ENCODE measurements at regions not wholly inside any gene's neighbourhood (a gene's known extent, or its start where the extent isn't known, plus 50 kb on each side); places are given as distances from the start of the nearest gene placed in this dataset.

DNA sequence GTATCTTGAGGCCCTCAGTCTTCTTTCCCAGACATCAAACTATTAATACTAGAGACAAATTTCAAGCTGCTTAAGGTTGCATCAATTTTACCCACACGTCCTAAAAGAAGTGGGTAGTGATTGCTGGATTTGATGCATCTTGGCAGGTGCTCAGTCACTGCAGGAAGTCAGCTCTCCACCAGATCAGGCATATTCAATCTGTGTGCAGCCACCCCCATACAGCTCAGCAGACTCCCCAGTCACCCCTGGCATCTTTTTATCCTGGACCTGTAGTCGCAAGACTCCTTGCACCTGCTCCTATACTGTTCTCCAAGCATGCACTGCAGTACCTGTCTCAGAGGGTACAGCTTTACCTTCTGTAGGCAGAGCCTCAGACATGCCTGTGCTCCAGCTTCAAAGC lies 343.1 kb upstream of the ISX start:
- Histone ChIP-seq H3K4me1 (ENCODE audit: control insufficient read depth in 2 of 2, insufficient read depth in 2 of 2, low read length in 2 of 2) (no peaks in the 10 kb centered on the region), H3K27ac (ENCODE audit: low read depth in 2 of 2, low read length in 2 of 2) (no peak overlapping the region), H3K9me3 (ENCODE audit: control insufficient read depth in 2 of 2, low read length in 2 of 2) (no peaks in the 10 kb centered on the region), H3K36me3 (ENCODE audit: control insufficient read depth in 2 of 2, insufficient read depth in 2 of 2, low read length in 2 of 2) (no peaks in the 10 kb centered on the region), H3K27me3 (ENCODE audit: control insufficient read depth in 2 of 2, insufficient read depth in 2 of 2, low read length in 2 of 2) (no peaks in the 10 kb centered on the region), H3K9ac (ENCODE audit: low read depth in 1 of 2, low read length in 2 of 2) (no peak overlapping the region), H3K4me3 (ENCODE audit: low read length in 2 of 2) (no peak overlapping the region)

DNA sequence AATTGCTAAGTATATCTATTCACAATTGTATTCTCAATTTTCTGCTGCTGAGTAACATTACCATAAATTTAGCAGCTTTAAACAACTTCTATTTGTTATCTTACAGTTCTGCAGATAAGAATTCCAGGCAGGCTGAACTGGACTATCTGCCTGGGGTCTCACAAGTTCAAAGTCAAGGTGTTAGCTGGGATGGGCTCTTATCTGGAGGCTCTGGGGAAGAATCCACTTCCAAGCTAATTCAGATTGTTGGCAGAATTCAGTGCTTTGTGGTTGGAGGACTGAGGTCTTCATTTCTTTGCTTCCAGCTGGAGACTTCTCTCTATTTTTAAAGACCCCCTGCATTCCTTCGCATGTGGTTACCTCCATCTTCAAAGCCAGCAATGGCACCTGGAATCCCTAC lies 329.9 kb upstream of the ISX start:
- Histone ChIP-seq H3K4me1 (ENCODE audit: control insufficient read depth in 2 of 2, insufficient read depth in 2 of 2, low read length in 2 of 2) (no peaks in the 10 kb centered on the region), H3K4me3 (ENCODE audit: low read length in 2 of 2) (no peak overlapping the region), H3K36me3 (ENCODE audit: control insufficient read depth in 2 of 2, insufficient read depth in 2 of 2, low read length in 2 of 2) (no peaks in the 10 kb centered on the region), H3K9ac (ENCODE audit: low read depth in 1 of 2, low read length in 2 of 2) (no peak overlapping the region), H3K27me3 (ENCODE audit: control insufficient read depth in 2 of 2, insufficient read depth in 2 of 2, low read length in 2 of 2) (no peaks in the 10 kb centered on the region), H3K9me3 (ENCODE audit: control insufficient read depth in 2 of 2, low read length in 2 of 2) (no peaks in the 10 kb centered on the region), H3K27ac (ENCODE audit: low read depth in 2 of 2, low read length in 2 of 2) (no peak overlapping the region)

DNA sequence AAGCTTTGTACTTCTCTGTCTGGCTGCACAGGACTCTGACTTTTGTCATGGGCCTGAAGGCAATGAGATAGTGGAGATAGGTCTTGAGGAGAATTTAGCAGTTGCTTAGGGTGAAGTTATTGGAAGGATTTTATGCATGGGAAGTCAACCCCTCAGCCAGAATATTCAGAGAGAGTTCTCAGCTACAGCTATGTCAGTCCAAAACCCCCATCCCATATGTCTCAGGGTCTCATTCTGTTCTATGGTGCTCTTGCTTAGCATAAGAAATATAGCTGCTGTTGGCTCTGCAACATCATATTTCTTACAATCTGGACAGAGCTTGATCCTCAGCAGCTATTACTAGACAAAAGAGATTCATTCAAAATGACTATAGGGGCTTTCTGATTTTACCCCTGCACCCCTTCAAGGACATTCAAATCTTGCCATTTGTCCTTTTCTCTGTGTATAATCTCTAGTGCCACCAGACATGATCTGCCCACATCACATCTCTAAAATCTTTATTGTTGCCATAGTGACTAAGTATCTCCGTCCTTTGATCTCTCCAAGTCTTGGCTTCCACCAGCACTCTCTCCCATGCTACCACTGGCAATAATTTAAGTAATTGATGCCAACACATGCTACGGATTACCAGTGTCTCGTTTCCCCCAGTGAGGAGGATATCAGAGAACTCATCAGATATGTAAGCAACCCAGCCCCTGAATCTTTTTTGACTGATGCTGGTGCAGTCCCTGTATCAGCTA lies 327.1 kb upstream of the ISX start:
- Histone ChIP-seq H3K36me3 (ENCODE audit: control insufficient read depth in 2 of 2, insufficient read depth in 2 of 2, low read length in 2 of 2) (no peaks in the 10 kb centered on the region), H3K9me3 (ENCODE audit: control insufficient read depth in 2 of 2, low read length in 2 of 2) (no peaks in the 10 kb centered on the region), H3K4me3 (ENCODE audit: low read length in 2 of 2) (no peak overlapping the region), H3K27ac (ENCODE audit: low read depth in 2 of 2, low read length in 2 of 2) (no peak overlapping the region), H3K27me3 (ENCODE audit: control insufficient read depth in 2 of 2, insufficient read depth in 2 of 2, low read length in 2 of 2) (no peaks in the 10 kb centered on the region), H3K9ac (ENCODE audit: low read depth in 1 of 2, low read length in 2 of 2) (no peak overlapping the region), H3K4me1 (ENCODE audit: control insufficient read depth in 2 of 2, insufficient read depth in 2 of 2, low read length in 2 of 2) (no peaks in the 10 kb centered on the region)

DNA sequence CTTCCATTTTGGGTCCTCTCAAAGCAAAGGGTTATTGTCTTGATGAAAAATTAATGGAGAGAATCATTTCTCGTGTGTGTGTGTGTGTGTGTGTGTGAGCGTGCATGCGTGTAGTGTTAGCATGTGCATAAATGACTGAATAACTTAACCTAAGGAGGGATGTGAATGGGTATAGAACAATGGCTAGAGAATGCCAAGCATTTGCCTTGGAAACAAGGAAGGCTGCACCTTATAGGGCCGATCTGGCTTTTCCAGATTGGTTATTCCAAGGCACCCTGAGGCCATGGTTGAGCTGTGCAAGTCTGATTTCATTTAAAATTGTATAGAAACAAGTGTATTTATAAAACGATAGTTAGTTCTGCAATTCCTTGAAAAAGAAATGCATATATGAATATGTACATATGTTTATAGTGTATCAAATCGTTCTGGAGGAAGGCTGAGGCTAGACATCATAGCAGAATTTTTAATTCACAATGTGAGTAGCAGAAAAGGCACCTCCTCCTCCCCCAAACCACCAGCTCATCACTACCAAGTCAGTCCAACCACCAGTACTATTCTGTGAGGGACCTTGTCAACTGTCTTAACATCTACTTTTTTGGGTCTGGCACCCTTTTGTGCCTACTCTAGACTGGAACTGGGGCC lies 322.7 kb upstream of the ISX start:
- Histone ChIP-seq H3K4me1 (ENCODE audit: control insufficient read depth in 2 of 2, insufficient read depth in 2 of 2, low read length in 2 of 2) (no peaks in the 10 kb centered on the region), H3K27me3 (ENCODE audit: control insufficient read depth in 2 of 2, insufficient read depth in 2 of 2, low read length in 2 of 2) (no peaks in the 10 kb centered on the region), H3K9ac (ENCODE audit: low read depth in 1 of 2, low read length in 2 of 2) (no peak overlapping the region), H3K4me3 (ENCODE audit: low read length in 2 of 2) (no peak overlapping the region), H3K36me3 (ENCODE audit: control insufficient read depth in 2 of 2, insufficient read depth in 2 of 2, low read length in 2 of 2) (no peaks in the 10 kb centered on the region), H3K9me3 (ENCODE audit: control insufficient read depth in 2 of 2, low read length in 2 of 2) (no peaks in the 10 kb centered on the region), H3K27ac (ENCODE audit: low read depth in 2 of 2, low read length in 2 of 2) (no peak overlapping the region)

DNA sequence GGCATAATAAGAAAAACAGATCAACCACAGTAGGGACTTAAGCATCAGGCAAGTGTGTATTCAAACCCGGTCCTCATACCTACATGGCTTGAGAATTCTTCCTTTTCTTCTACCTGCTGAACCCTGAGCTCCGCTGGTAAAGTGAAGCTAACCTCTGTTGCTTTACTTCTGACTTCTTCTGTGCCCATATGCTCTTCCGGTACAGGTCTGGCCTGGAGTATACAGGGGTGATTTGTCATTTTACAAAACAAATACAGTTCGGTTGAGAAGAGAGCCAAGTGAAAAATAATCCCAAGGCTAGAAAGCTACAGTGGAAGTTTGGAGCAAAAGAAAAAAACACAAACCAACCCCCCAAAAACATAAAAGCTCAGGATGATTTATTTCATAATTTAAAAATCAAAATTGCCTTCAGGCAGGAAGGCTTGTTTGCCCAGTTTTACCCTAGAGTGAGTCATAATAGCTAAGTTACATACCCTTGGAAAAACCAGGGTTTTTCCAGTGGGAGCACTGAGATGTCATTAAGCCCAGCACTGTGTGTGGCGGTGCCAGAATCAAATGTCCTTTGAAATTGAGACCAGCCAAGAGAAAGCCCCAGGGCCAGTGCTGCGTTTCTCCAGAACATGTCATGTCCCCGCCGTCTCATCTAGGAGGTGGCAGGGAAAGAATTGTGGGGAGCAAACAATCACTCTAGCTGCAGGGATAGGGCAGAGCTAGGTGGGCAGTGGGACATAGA lies 305.5 kb upstream of the ISX start:
- no peak overlapping the region for H3K9ac ChIP-seq (ENCODE audit: low read depth in 1 of 2, low read length in 2 of 2)
- H3K4me1 ChIP-seq (ENCODE audit: control insufficient read depth in 2 of 2, insufficient read depth in 2 of 2, low read length in 2 of 2) = no peaks in the 10 kb centered on the region
- no peak overlapping the region for H3K4me3 ChIP-seq (ENCODE audit: low read length in 2 of 2)
- no peaks in the 10 kb centered on the region for H3K27me3 ChIP-seq (ENCODE audit: control insufficient read depth in 2 of 2, insufficient read depth in 2 of 2, low read length in 2 of 2)
- H3K27ac ChIP-seq (ENCODE audit: low read depth in 2 of 2, low read length in 2 of 2) = no peak overlapping the region
- H3K36me3 ChIP-seq (ENCODE audit: control insufficient read depth in 2 of 2, insufficient read depth in 2 of 2, low read length in 2 of 2) = no peaks in the 10 kb centered on the region
- no peaks in the 10 kb centered on the region for H3K9me3 ChIP-seq (ENCODE audit: control insufficient read depth in 2 of 2, low read length in 2 of 2)

DNA sequence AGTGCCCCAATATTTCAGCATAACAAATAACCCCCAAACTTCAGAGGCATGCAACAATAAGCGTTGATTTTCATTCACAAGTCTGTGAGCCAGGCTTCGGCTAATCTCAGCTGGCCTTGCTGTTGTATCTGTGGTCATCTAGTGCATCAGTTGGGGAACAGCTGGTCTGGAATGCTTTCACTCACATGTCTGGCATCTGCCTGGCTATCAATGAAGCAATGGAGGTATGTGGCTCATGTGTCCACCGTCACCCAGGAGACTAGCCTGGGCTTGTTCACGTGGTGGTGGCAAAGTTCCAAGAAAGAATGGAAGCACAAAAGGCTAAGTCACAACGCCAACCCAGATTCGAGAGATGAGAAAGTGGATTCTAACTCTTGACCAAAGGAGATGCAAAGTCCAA lies 304.8 kb upstream of the ISX start:
- Histone ChIP-seq H3K36me3 (ENCODE audit: control insufficient read depth in 2 of 2, insufficient read depth in 2 of 2, low read length in 2 of 2) (no peaks in the 10 kb centered on the region), H3K27ac (ENCODE audit: low read depth in 2 of 2, low read length in 2 of 2) (no peak overlapping the region)

DNA sequence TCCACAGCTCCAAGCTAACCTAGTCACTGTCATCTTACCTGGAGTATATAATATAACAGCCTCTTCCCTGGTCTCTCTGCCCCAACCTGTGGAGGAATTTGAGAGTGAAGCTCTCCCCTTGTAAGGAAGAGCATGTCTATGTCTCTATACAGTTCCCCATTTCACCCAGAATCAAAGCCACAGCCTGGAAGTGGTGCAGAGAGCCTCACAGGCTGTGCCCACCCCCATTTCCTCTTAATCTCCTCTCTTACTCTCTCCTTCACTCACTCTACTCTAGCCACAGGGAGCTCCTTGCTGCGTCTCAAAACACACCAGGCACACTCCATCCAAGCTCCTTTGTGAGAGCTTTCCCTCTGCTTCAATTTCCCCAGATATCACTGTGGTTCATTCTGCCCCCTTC lies 302.5 kb upstream of the ISX start:
- Histone ChIP-seq H3K36me3 (ENCODE audit: control insufficient read depth in 2 of 2, insufficient read depth in 2 of 2, low read length in 2 of 2) (no peaks in the 10 kb centered on the region), H3K4me1 (ENCODE audit: control insufficient read depth in 2 of 2, insufficient read depth in 2 of 2, low read length in 2 of 2) (no peaks in the 10 kb centered on the region), H3K4me3 (ENCODE audit: low read length in 2 of 2) (no peak overlapping the region), H3K9ac (ENCODE audit: low read depth in 1 of 2, low read length in 2 of 2) (no peak overlapping the region), H3K27me3 (ENCODE audit: control insufficient read depth in 2 of 2, insufficient read depth in 2 of 2, low read length in 2 of 2) (no peaks in the 10 kb centered on the region), H3K27ac (ENCODE audit: low read depth in 2 of 2, low read length in 2 of 2) (no peak overlapping the region), H3K9me3 (ENCODE audit: control insufficient read depth in 2 of 2, low read length in 2 of 2) (no peaks in the 10 kb centered on the region)

More for the DNA sequence above, 304.8 kb upstream of the ISX start:
- Histone ChIP-seq H3K4me3 (ENCODE audit: low read length in 2 of 2) (no peak overlapping the region), H3K27me3 (ENCODE audit: control insufficient read depth in 2 of 2, insufficient read depth in 2 of 2, low read length in 2 of 2) (no peaks in the 10 kb centered on the region), H3K9me3 (ENCODE audit: control insufficient read depth in 2 of 2, low read length in 2 of 2) (no peaks in the 10 kb centered on the region), H3K4me1 (ENCODE audit: control insufficient read depth in 2 of 2, insufficient read depth in 2 of 2, low read length in 2 of 2) (no peaks in the 10 kb centered on the region), H3K9ac (ENCODE audit: low read depth in 1 of 2, low read length in 2 of 2) (no peak overlapping the region)

DNA sequence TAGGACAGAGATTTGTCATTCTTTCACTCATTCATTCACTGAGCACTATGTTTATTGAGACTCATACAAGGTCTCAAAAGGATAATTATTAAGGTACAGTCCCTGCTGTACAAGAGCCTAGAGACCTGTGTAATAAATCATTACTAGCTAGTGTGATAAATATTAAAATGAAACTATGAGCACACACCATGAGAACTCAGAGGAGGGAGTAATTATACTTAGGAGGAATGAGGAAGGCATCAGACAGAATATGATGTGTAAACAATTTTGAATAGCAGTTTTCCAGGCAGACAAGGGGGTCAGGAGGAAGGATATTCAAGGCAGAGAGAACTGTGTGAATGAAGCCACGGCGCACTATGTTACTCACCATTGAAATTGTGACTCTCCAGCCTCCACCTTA lies 300.8 kb upstream of the ISX start:
- Histone ChIP-seq H3K9ac (ENCODE audit: low read depth in 1 of 2, low read length in 2 of 2) (no peak overlapping the region), H3K4me1 (ENCODE audit: control insufficient read depth in 2 of 2, insufficient read depth in 2 of 2, low read length in 2 of 2) (no peaks in the 10 kb centered on the region), H3K27me3 (ENCODE audit: control insufficient read depth in 2 of 2, insufficient read depth in 2 of 2, low read length in 2 of 2) (no peaks in the 10 kb centered on the region), H3K4me3 (ENCODE audit: low read length in 2 of 2) (no peak overlapping the region), H3K27ac (ENCODE audit: low read depth in 2 of 2, low read length in 2 of 2) (no peak overlapping the region), H3K9me3 (ENCODE audit: control insufficient read depth in 2 of 2, low read length in 2 of 2) (no peaks in the 10 kb centered on the region), H3K36me3 (ENCODE audit: control insufficient read depth in 2 of 2, insufficient read depth in 2 of 2, low read length in 2 of 2) (no peaks in the 10 kb centered on the region)

DNA sequence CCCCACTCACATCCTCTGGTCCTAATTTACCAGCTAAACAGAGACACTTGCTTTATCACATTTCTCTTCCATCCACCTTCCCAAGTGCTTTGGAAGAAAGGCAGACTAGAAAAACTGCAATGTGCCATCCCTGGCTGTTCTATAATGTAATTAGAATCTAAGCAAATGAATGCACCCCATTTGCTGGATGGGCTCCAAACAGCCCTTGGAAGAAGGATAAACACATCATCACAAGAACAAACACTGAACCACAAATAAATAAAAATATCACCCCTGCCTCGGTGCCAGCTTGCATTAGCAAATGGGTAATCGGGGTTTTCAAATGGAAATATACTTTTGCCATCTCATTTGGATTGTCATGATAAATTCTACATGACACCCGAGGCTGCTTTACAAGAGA lies 296.6 kb upstream of the ISX start:
- H3K9me3 ChIP-seq (ENCODE audit: control insufficient read depth in 2 of 2, low read length in 2 of 2) = no peaks in the 10 kb centered on the region
- H3K4me3 ChIP-seq (ENCODE audit: low read length in 2 of 2) = no peak overlapping the region
- H3K9ac ChIP-seq (ENCODE audit: low read depth in 1 of 2, low read length in 2 of 2) = no peak overlapping the region
- no peaks in the 10 kb centered on the region for H3K4me1 ChIP-seq (ENCODE audit: control insufficient read depth in 2 of 2, insufficient read depth in 2 of 2, low read length in 2 of 2)
- no peaks in the 10 kb centered on the region for H3K36me3 ChIP-seq (ENCODE audit: control insufficient read depth in 2 of 2, insufficient read depth in 2 of 2, low read length in 2 of 2)
- no peaks in the 10 kb centered on the region for H3K27me3 ChIP-seq (ENCODE audit: control insufficient read depth in 2 of 2, insufficient read depth in 2 of 2, low read length in 2 of 2)
- H3K27ac ChIP-seq (ENCODE audit: low read depth in 2 of 2, low read length in 2 of 2) = no peak overlapping the region

DNA sequence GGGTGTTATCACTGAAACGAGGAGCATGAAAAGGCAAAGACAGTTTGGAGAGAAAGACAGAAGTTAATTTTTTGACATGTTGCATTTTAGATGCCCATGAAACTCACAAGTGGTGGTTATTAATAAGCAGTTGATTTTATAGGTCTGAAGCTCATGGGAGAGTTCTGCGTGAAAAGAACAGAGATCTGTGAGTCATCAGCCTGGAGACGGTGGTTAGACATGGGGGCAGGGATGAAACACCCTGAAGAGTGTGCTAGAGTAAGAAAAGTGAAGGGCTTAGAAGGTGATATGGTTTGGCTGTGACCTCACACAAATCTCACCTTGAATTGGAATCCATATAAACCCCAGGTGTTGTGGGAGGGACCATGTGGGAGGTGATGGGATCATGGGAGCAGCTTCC lies 289.1 kb upstream of the ISX start:
- Histone ChIP-seq H3K36me3 (ENCODE audit: control insufficient read depth in 2 of 2, insufficient read depth in 2 of 2, low read length in 2 of 2) (no peaks in the 10 kb centered on the region), H3K9me3 (ENCODE audit: control insufficient read depth in 2 of 2, low read length in 2 of 2) (no peaks in the 10 kb centered on the region), H3K27ac (ENCODE audit: low read depth in 2 of 2, low read length in 2 of 2) (no peak overlapping the region), H3K4me3 (ENCODE audit: low read length in 2 of 2) (no peak overlapping the region), H3K9ac (ENCODE audit: low read depth in 1 of 2, low read length in 2 of 2) (no peak overlapping the region), H3K4me1 (ENCODE audit: control insufficient read depth in 2 of 2, insufficient read depth in 2 of 2, low read length in 2 of 2) (no peaks in the 10 kb centered on the region), H3K27me3 (ENCODE audit: control insufficient read depth in 2 of 2, insufficient read depth in 2 of 2, low read length in 2 of 2) (no peaks in the 10 kb centered on the region)

All from mucosa of rectum (tissue), 2 donors.